ENCODE measurements at regions not wholly inside any gene's neighbourhood (a gene's known extent, or its start where the extent isn't known, plus 50 kb on each side); places are given as distances from the start of the nearest gene placed in this dataset.
"Not testable (repeated sequence)": the region's sequence is repeated elsewhere in the genome, so short reads cannot be mapped to it uniquely, and the experiment has no call there.

DNA sequence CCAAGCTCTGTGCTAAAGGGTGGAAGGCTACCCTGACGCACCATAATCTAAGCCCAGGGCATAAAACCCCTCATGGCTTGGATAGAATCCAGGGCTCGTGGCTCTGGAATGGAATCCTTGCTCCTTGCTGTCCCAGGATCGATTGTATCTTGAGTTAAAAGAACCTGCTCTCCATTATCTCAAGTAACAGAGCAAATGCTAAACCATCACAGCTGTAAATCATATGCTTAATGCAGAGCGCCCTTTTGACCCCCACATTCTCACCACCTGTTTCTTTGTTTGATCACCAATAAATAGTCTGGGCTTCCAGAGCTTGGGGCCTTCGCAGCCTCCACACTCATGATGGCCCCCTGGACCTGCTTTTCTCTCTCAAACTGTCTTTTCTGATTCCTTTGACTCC is 299.3 kb upstream of the MGAT4C start:
- TF ChIP-seq, protein P1, sequence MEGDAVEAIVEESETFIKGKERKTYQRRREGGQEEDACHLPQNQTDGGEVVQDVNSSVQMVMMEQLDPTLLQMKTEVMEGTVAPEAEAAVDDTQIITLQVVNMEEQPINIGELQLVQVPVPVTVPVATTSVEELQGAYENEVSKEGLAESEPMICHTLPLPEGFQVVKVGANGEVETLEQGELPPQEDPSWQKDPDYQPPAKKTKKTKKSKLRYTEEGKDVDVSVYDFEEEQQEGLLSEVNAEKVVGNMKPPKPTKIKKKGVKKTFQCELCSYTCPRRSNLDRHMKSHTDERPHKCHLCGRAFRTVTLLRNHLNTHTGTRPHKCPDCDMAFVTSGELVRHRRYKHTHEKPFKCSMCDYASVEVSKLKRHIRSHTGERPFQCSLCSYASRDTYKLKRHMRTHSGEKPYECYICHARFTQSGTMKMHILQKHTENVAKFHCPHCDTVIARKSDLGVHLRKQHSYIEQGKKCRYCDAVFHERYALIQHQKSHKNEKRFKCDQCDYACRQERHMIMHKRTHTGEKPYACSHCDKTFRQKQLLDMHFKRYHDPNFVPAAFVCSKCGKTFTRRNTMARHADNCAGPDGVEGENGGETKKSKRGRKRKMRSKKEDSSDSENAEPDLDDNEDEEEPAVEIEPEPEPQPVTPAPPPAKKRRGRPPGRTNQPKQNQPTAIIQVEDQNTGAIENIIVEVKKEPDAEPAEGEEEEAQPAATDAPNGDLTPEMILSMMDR (IDR thresholded peaks at IDR 0.05), result not testable (repeated sequence)
- TF ChIP-seq POLR2A (IDR thresholded peaks at IDR 0.05), result not testable (repeated sequence)
